HCT116 (cell line): ENCODE measurements at regions not wholly inside any gene's neighbourhood (a gene's known extent, or its start where the extent isn't known, plus 50 kb on each side); places are given as distances from the start of the nearest gene placed in this dataset.

ENCODE experiments used
- POLR2A ChIP-seq: IDR thresholded peaks from 2 replicates; pipeline ENCODE4 v1.7.0; 2011; ENCODE audit warnings: borderline replicate concordance; ENCODE audit not compliant: insufficient read depth, insufficient read length; ENCODE audit errors: extremely low read depth
- TF ChIP-seq, protein P1 (sequence below): IDR thresholded peaks from 2 replicates; pipeline ENCODE4 v1.6.1; 2012; ENCODE audit warnings: low read depth

DNA sequence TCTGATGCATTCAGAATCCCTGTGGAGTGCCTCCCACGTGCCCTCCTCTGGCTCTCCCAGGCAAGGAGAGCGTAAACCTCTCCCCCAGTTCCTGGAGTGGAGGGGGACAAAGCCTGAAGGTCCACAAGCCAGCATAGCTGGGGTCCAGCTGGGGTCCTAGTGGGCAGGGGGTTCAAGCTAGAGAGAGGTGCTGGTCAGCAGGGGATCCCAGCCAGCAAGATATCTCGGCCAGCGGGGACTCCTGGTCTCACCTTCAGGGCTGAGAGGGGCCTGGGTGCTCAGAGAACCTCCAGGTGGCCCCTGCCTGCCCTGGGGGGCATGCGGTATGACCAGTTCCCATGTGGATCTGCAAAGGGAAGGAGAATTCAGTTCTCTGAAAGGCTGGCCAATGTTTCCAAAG is 413.7 kb downstream of the TCERG1L start:
- no peak for TF ChIP-seq POLR2A
- TF ChIP-seq, protein P1, sequence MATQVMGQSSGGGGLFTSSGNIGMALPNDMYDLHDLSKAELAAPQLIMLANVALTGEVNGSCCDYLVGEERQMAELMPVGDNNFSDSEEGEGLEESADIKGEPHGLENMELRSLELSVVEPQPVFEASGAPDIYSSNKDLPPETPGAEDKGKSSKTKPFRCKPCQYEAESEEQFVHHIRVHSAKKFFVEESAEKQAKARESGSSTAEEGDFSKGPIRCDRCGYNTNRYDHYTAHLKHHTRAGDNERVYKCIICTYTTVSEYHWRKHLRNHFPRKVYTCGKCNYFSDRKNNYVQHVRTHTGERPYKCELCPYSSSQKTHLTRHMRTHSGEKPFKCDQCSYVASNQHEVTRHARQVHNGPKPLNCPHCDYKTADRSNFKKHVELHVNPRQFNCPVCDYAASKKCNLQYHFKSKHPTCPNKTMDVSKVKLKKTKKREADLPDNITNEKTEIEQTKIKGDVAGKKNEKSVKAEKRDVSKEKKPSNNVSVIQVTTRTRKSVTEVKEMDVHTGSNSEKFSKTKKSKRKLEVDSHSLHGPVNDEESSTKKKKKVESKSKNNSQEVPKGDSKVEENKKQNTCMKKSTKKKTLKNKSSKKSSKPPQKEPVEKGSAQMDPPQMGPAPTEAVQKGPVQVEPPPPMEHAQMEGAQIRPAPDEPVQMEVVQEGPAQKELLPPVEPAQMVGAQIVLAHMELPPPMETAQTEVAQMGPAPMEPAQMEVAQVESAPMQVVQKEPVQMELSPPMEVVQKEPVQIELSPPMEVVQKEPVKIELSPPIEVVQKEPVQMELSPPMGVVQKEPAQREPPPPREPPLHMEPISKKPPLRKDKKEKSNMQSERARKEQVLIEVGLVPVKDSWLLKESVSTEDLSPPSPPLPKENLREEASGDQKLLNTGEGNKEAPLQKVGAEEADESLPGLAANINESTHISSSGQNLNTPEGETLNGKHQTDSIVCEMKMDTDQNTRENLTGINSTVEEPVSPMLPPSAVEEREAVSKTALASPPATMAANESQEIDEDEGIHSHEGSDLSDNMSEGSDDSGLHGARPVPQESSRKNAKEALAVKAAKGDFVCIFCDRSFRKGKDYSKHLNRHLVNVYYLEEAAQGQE, result no peak
